ENCODE measurements at regions not wholly inside any gene's neighbourhood (a gene's known extent, or its start where the extent isn't known, plus 50 kb on each side); places are given as distances from the start of the nearest gene placed in this dataset.
A peak's percentile ranks its signal among the peaks of the same experiment; 100 is the strongest.
"Not testable (repeated sequence)": the region's sequence is repeated elsewhere in the genome, so short reads cannot be mapped to it uniquely, and the experiment has no call there.

DNA sequence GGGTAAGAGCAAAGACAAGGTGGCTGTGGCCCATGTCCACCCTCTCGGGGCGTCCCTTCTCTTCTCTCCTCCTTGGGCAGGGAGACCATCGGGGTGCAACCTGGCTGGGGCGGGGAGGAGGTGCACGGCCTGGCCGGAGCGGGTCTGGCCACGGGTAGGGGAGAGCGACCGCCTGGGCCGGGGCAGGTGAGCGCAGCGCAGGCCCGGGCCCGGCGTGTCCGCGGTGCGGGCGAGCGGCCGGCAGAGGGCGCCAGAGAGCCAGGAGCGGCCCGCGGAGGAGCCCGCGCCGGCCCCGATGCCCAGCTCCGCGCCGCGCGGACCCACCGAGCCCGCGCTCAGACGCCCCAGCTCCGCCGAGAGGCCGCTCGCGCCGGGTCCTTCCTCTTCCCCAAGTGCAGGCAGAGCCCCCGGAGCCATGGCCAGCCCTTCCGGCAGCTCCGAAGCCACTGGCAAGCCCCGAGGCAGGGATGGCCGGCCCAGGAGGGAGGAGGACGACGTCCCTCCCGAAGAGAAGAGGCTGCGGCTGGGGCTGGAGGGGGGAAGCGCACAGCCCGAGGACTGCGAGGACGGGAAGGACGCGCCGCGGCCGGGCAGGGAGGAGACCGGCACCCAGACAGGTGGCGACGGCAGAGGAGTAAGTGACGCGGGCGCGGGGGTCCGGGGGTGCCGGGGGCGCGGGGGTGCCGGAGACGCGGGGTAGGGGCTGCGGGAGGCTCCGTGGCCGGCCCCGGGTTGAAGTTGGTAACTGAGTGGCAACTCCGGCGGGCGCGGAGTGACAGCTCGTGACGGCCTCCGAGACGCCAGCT, 142.1 kb upstream of the EEF2KMT start:
- TF ChIP-seq, protein P1, sequence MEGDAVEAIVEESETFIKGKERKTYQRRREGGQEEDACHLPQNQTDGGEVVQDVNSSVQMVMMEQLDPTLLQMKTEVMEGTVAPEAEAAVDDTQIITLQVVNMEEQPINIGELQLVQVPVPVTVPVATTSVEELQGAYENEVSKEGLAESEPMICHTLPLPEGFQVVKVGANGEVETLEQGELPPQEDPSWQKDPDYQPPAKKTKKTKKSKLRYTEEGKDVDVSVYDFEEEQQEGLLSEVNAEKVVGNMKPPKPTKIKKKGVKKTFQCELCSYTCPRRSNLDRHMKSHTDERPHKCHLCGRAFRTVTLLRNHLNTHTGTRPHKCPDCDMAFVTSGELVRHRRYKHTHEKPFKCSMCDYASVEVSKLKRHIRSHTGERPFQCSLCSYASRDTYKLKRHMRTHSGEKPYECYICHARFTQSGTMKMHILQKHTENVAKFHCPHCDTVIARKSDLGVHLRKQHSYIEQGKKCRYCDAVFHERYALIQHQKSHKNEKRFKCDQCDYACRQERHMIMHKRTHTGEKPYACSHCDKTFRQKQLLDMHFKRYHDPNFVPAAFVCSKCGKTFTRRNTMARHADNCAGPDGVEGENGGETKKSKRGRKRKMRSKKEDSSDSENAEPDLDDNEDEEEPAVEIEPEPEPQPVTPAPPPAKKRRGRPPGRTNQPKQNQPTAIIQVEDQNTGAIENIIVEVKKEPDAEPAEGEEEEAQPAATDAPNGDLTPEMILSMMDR (optimal IDR thresholded peaks at IDR 0.05 in 1 of 3, IDR thresholded peaks at IDR 0.05 in 1 of 3, conservative IDR thresholded peaks at IDR 0.05 in 1 of 3; ENCODE audit: extremely low read depth in 1 of 3, insufficient read depth in 2 of 3, low read length in 3 of 3), result peak in 2 of 3 experiments; percentile 29 to 39
- not testable (repeated sequence) for TF ChIP-seq EZH2 (IDR thresholded peaks at IDR 0.05; ENCODE audit: low read length)

Data from keratinocyte (primary cell).